ENCODE measurements at regions not wholly inside any gene's neighbourhood (a gene's known extent, or its start where the extent isn't known, plus 50 kb on each side); places are given as distances from the start of the nearest gene placed in this dataset.
"Not testable (repeated sequence)": the region's sequence is repeated elsewhere in the genome, so short reads cannot be mapped to it uniquely, and the experiment has no call there.

GRCh38 chr16:13795131-13795530 lies 124.8 kb upstream of the ERCC4 start:
- DNase-seq (ENCODE audit: low read depth in 4 of 4, low spot score in 1 of 4): no peak

GRCh38 chr16:13797718-13798117 lies 122.2 kb upstream of the ERCC4 start:
- no peak for DNase-seq (ENCODE audit: low read depth in 4 of 4, low spot score in 1 of 4)

GRCh38 chr16:13798211-13798610 lies 121.7 kb upstream of the ERCC4 start:
- DNase-seq (ENCODE audit: low read depth in 4 of 4, low spot score in 1 of 4): no peak

- no peak for DNase-seq (ENCODE audit: low read depth in 4 of 4, low spot score in 1 of 4)
These were observed 116.0 kb upstream of the ERCC4 start for GRCh38 chr16:13803974-13804373.

- DNase-seq (ENCODE audit: low read depth in 4 of 4, low spot score in 1 of 4): no peak
These were observed 114.0 kb upstream of the ERCC4 start for GRCh38 chr16:13805951-13806350.

GRCh38 chr16:13806671-13807070 lies 113.3 kb upstream of the ERCC4 start:
- no peak for DNase-seq (ENCODE audit: low read depth in 4 of 4, low spot score in 1 of 4)

- no peak for DNase-seq (ENCODE audit: low read depth in 4 of 4, low spot score in 1 of 4)
These were observed 111.9 kb upstream of the ERCC4 start for GRCh38 chr16:13808102-13808501.

- DNase-seq (ENCODE audit: low read depth in 4 of 4, low spot score in 1 of 4): no peak
These were observed 110.2 kb upstream of the ERCC4 start for GRCh38 chr16:13809765-13810164.

- no peak for DNase-seq (ENCODE audit: low read depth in 4 of 4, low spot score in 1 of 4)
These were observed 108.1 kb upstream of the ERCC4 start for GRCh38 chr16:13811834-13812233.

- DNase-seq (ENCODE audit: low read depth in 4 of 4, low spot score in 1 of 4): no peak
These were observed 103.3 kb upstream of the ERCC4 start for GRCh38 chr16:13816701-13817100.

- no peak for DNase-seq (ENCODE audit: low read depth in 4 of 4, low spot score in 1 of 4)
These were observed 96.5 kb upstream of the ERCC4 start for GRCh38 chr16:13823501-13823900.

- no peak for DNase-seq (ENCODE audit: low read depth in 4 of 4, low spot score in 1 of 4)
These were observed 90.2 kb upstream of the ERCC4 start for GRCh38 chr16:13829697-13830299.

GRCh38 chr16:13833515-13833914 lies 86.4 kb upstream of the ERCC4 start:
- no peak for DNase-seq (ENCODE audit: low read depth in 4 of 4, low spot score in 1 of 4)

GRCh38 chr16:13835387-13835786 lies 84.6 kb upstream of the ERCC4 start:
- no peak for DNase-seq (ENCODE audit: low read depth in 4 of 4, low spot score in 1 of 4)

GRCh38 chr16:13835935-13836730 lies 83.8 kb upstream of the ERCC4 start:
- no peak for DNase-seq (ENCODE audit: low read depth in 4 of 4, low spot score in 1 of 4)

- no peak for DNase-seq (ENCODE audit: low read depth in 4 of 4, low spot score in 1 of 4)
These were observed 81.4 kb upstream of the ERCC4 start for GRCh38 chr16:13838401-13839190.

- no peak for DNase-seq (ENCODE audit: low read depth in 4 of 4, low spot score in 1 of 4)
These were observed 80.4 kb upstream of the ERCC4 start for GRCh38 chr16:13839577-13839976.

- no peak for DNase-seq (ENCODE audit: low read depth in 4 of 4, low spot score in 1 of 4)
These were observed 74.7 kb upstream of the ERCC4 start for GRCh38 chr16:13845232-13845631.

GRCh38 chr16:13848795-13849194 lies 71.2 kb upstream of the ERCC4 start:
- DNase-seq (ENCODE audit: low read depth in 4 of 4, low spot score in 1 of 4): no peak

GRCh38 chr16:13850173-13850572 lies 69.8 kb upstream of the ERCC4 start:
- DNase-seq (ENCODE audit: low read depth in 4 of 4, low spot score in 1 of 4): not testable (repeated sequence)

GRCh38 chr16:13852827-13853226 lies 67.1 kb upstream of the ERCC4 start:
- no peak for DNase-seq (ENCODE audit: low read depth in 4 of 4, low spot score in 1 of 4)

GRCh38 chr16:13856398-13856797 lies 63.6 kb upstream of the ERCC4 start:
- no peak for DNase-seq (ENCODE audit: low read depth in 4 of 4, low spot score in 1 of 4)
